GM23248 (cell line): ENCODE measurements at regions not wholly inside any gene's neighbourhood (a gene's known extent, or its start where the extent isn't known, plus 50 kb on each side); places are given as distances from the start of the nearest gene placed in this dataset.

Experiments used
- EZH2 ChIP-seq: fragments of 200-600 bp; sonication (generic); IDR thresholded peaks from 2 replicates; pipeline ENCODE4 v1.6.1; 2018; ENCODE audit warnings: antibody characterized with exemption, mild to moderate bottlenecking; ENCODE audit not compliant: insufficient read depth, poor library complexity, severe bottlenecking
- EZH2phosphoT487 ChIP-seq: fragments of 200-600 bp; sonication (generic); IDR thresholded peaks from 2 replicates; pipeline ENCODE4 v1.6.1; 2018; ENCODE audit warnings: antibody characterized with exemption, moderate library complexity, mild to moderate bottlenecking, low read depth; ENCODE audit not compliant: insufficient read depth

DNA sequence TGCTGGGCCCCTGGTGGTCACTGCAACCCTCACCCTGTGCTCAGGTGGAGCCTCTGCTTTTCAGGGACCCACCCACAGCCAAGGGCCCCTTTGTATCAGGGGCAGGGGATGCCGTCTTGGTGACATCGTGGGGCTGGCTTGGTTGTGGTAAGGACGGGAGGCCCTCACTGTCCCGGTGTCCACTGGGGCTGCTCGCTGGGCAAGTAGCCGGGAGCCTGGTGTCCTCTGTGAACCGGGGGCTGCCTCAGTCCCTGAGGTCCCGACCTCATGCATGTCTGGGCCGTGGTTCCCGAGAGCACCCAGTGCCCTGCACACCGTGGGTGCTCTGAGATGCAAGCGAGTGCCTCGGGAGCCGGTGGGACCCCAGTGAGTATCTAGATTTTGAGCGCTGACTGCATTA, 56.0 kb upstream of the TTC34 start:
- TF ChIP-seq EZH2 (no peak), EZH2phosphoT487 (no peak)
